GM18520 (cell line): ENCODE measurements at regions not wholly inside any gene's neighbourhood (a gene's known extent, or its start where the extent isn't known, plus 50 kb on each side); places are given as distances from the start of the nearest gene placed in this dataset.
"Not testable (repeated sequence)": the region's sequence is repeated elsewhere in the genome, so short reads cannot be mapped to it uniquely, and the experiment has no call there.

Experiments used
- ATAC-seq: cut with Tn5 transposase; IDR thresholded peaks from one replicate; pipeline ENCODE4 v1.9.1; 2021; ENCODE audit not compliant: unreplicated experiment

GRCh38 chr5:91917037-91917814 is 534.1 kb upstream of the ARRDC3 start:
- not testable (repeated sequence) for ATAC-seq

GRCh38 chr5:91910655-91911054 is 527.5 kb upstream of the ARRDC3 start:
- ATAC-seq, result no peak

GRCh38 chr5:91910247-91910646 is 527.1 kb upstream of the ARRDC3 start:
- ATAC-seq, result no peak

- no peak for ATAC-seq
Observed at GRCh38 chr5:91906494-91906893, 523.4 kb upstream of the ARRDC3 start.

GRCh38 chr5:91906027-91906426 is 522.9 kb upstream of the ARRDC3 start:
- ATAC-seq, result no peak

- ATAC-seq, result no peak
Observed at GRCh38 chr5:91898898-91899297, 515.8 kb upstream of the ARRDC3 start.

GRCh38 chr5:91898019-91898418 is 514.9 kb upstream of the ARRDC3 start:
- ATAC-seq, result no peak

GRCh38 chr5:91888810-91889209 is 505.7 kb upstream of the ARRDC3 start:
- ATAC-seq, result no peak

- ATAC-seq, result no peak
Observed at GRCh38 chr5:91885291-91886265, 502.5 kb upstream of the ARRDC3 start.

- ATAC-seq, result no peak
Observed at GRCh38 chr5:91884036-91884435, 500.9 kb upstream of the ARRDC3 start.

GRCh38 chr5:91875196-91875779 is 492.2 kb upstream of the ARRDC3 start:
- ATAC-seq, result no peak

- no peak for ATAC-seq
Observed at GRCh38 chr5:91867799-91868198, 484.7 kb upstream of the ARRDC3 start.

- ATAC-seq, result no peak
Observed at GRCh38 chr5:91865915-91866314, 482.8 kb upstream of the ARRDC3 start.

GRCh38 chr5:91864962-91865361 is 481.8 kb upstream of the ARRDC3 start:
- no peak for ATAC-seq

GRCh38 chr5:91851670-91852069 is 468.6 kb upstream of the ARRDC3 start:
- no peak for ATAC-seq

GRCh38 chr5:91850031-91850430 is 466.9 kb upstream of the ARRDC3 start:
- ATAC-seq, result no peak

GRCh38 chr5:91849069-91849468 is 466.0 kb upstream of the ARRDC3 start:
- no peak for ATAC-seq

- ATAC-seq, result no peak
Observed at GRCh38 chr5:91848453-91848852, 465.3 kb upstream of the ARRDC3 start.

GRCh38 chr5:91841423-91841822 is 458.3 kb upstream of the ARRDC3 start:
- no peak for ATAC-seq

GRCh38 chr5:91840412-91840811 is 457.3 kb upstream of the ARRDC3 start:
- ATAC-seq, result no peak

- ATAC-seq, result no peak
Observed at GRCh38 chr5:91839721-91840120, 456.6 kb upstream of the ARRDC3 start.

GRCh38 chr5:91839233-91839632 is 456.1 kb upstream of the ARRDC3 start:
- ATAC-seq, result no peak
